ENCODE measurements at regions not wholly inside any gene's neighbourhood (a gene's known extent, or its start where the extent isn't known, plus 50 kb on each side); places are given as distances from the start of the nearest gene placed in this dataset.

GRCh38 chr10:83357004-83357403 is 782.3 kb upstream of the GHITM start:
- no peak for DNase-seq (ENCODE audit: low read depth in 2 of 2)

GRCh38 chr10:83357627-83358026 is 781.7 kb upstream of the GHITM start:
- no peak for DNase-seq (ENCODE audit: low read depth in 2 of 2)

- no peak for DNase-seq (ENCODE audit: low read depth in 2 of 2)
These were observed 772.3 kb upstream of the GHITM start for GRCh38 chr10:83367036-83367435.

GRCh38 chr10:83371696-83372490 is 767.4 kb upstream of the GHITM start:
- DNase-seq (ENCODE audit: low read depth in 2 of 2), result no peak

GRCh38 chr10:83372646-83373045 is 766.7 kb upstream of the GHITM start:
- DNase-seq (ENCODE audit: low read depth in 2 of 2), result no peak

GRCh38 chr10:83373671-83374070 is 765.6 kb upstream of the GHITM start:
- no peak for DNase-seq (ENCODE audit: low read depth in 2 of 2)

- no peak for DNase-seq (ENCODE audit: low read depth in 2 of 2)
These were observed 764.6 kb upstream of the GHITM start for GRCh38 chr10:83374741-83375140.

- DNase-seq (ENCODE audit: low read depth in 2 of 2), result no peak
These were observed 764.0 kb upstream of the GHITM start for GRCh38 chr10:83375274-83375673.

- DNase-seq (ENCODE audit: low read depth in 2 of 2), result no peak
These were observed 741.5 kb upstream of the GHITM start for GRCh38 chr10:83397806-83398205.

- no peak for DNase-seq (ENCODE audit: low read depth in 2 of 2)
These were observed 728.7 kb upstream of the GHITM start for GRCh38 chr10:83410570-83410969.

GRCh38 chr10:83425306-83425705 is 714.0 kb upstream of the GHITM start:
- DNase-seq (ENCODE audit: low read depth in 2 of 2), result no peak

- DNase-seq (ENCODE audit: low read depth in 2 of 2), result no peak
These were observed 712.2 kb upstream of the GHITM start for GRCh38 chr10:83427101-83427500.

GRCh38 chr10:83432261-83433045 is 706.9 kb upstream of the GHITM start:
- DNase-seq (ENCODE audit: low read depth in 2 of 2), result no peak

GRCh38 chr10:83433705-83434104 is 705.6 kb upstream of the GHITM start:
- DNase-seq (ENCODE audit: low read depth in 2 of 2), result no peak

GRCh38 chr10:83448013-83448412 is 691.3 kb upstream of the GHITM start:
- no peak for DNase-seq (ENCODE audit: low read depth in 2 of 2)

GRCh38 chr10:83458611-83459010 is 680.7 kb upstream of the GHITM start:
- no peak for DNase-seq (ENCODE audit: low read depth in 2 of 2)

- DNase-seq (ENCODE audit: low read depth in 2 of 2), result no peak
These were observed 680.2 kb upstream of the GHITM start for GRCh38 chr10:83459124-83459523.

- no peak for DNase-seq (ENCODE audit: low read depth in 2 of 2)
These were observed 669.5 kb upstream of the GHITM start for GRCh38 chr10:83469728-83470331.

GRCh38 chr10:83476211-83476610 is 663.1 kb upstream of the GHITM start:
- DNase-seq (ENCODE audit: low read depth in 2 of 2), result no peak

GRCh38 chr10:83489161-83489560 is 650.1 kb upstream of the GHITM start:
- no peak for DNase-seq (ENCODE audit: low read depth in 2 of 2)

- DNase-seq (ENCODE audit: low read depth in 2 of 2), result no peak
These were observed 647.3 kb upstream of the GHITM start for GRCh38 chr10:83492004-83492403.

GRCh38 chr10:83512681-83513080 is 626.6 kb upstream of the GHITM start:
- no peak for DNase-seq (ENCODE audit: low read depth in 2 of 2)

GRCh38 chr10:83515001-83515400 is 624.3 kb upstream of the GHITM start:
- no peak for DNase-seq (ENCODE audit: low read depth in 2 of 2)
